ENCODE measurements at regions not wholly inside any gene's neighbourhood (a gene's known extent, or its start where the extent isn't known, plus 50 kb on each side); places are given as distances from the start of the nearest gene placed in this dataset.

DNA sequence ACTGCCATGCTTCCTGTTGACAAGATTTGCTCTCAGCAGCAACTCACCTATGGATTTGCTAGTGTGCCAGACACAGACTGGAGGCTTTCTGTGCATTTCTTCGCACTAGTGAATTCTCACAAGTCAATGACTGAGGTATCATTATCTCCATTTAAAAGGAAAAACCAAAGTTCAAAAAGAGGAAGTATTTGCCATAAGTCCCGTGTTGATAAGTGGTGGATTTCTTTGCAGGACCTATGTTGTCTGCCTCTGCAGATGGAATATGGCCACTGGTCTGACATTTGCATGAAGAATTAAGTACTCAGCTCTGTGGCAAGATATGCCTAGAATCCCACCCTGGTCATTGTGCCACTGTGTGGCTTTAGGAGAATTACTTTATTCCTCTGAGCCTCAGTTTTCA lies 299.6 kb downstream of the PAX3 start:
- TF ChIP-seq, protein P1, sequence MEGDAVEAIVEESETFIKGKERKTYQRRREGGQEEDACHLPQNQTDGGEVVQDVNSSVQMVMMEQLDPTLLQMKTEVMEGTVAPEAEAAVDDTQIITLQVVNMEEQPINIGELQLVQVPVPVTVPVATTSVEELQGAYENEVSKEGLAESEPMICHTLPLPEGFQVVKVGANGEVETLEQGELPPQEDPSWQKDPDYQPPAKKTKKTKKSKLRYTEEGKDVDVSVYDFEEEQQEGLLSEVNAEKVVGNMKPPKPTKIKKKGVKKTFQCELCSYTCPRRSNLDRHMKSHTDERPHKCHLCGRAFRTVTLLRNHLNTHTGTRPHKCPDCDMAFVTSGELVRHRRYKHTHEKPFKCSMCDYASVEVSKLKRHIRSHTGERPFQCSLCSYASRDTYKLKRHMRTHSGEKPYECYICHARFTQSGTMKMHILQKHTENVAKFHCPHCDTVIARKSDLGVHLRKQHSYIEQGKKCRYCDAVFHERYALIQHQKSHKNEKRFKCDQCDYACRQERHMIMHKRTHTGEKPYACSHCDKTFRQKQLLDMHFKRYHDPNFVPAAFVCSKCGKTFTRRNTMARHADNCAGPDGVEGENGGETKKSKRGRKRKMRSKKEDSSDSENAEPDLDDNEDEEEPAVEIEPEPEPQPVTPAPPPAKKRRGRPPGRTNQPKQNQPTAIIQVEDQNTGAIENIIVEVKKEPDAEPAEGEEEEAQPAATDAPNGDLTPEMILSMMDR (IDR thresholded peaks at IDR 0.05 in 8 of 11, conservative IDR thresholded peaks at IDR 0.05 in 3 of 11), result no peak
- TF ChIP-seq POLR2A (IDR thresholded peaks at IDR 0.05), result no peak
- no peak for TF ChIP-seq POLR2AphosphoS5 (IDR thresholded peaks at IDR 0.05)
